PC-9 (cell line): ENCODE measurements at regions not wholly inside any gene's neighbourhood (a gene's known extent, or its start where the extent isn't known, plus 50 kb on each side); places are given as distances from the start of the nearest gene placed in this dataset.

Experiments
- BruUV-seq: library from RNA; stranded (reverse); fragments of 400-500 nt; replicated peaks from 2 replicates; lab custom pipeline; 2021; lab: Mats Ljungman, UMichigan
- CTCF ChIA-PET: fragments of 300-600 bp; sonication (Branson Sonifier 250); formaldehyde crosslinking; loops from one replicate; lab custom pipeline; 2022; ENCODE audit warnings: antibody characterized with exemption; lab: Charles Lee
- POLR2A ChIA-PET: fragments of 300-600 bp; sonication (Branson Sonifier 250); formaldehyde crosslinking; loops from one replicate; lab custom pipeline; 2022; ENCODE audit warnings: antibody characterized with exemption; ENCODE audit not compliant: unreplicated experiment; lab: Charles Lee
- DNase-seq, 2 experiments: peaks; one replicate each; pipeline versions ENCODE4 v3.0.0 to v3.0.0-alpha.2; 2015 to 2022; ENCODE audit warnings: mixed read lengths in 1 of 2
- H2AFZ ChIP-seq: fragments of 200-600 bp; sonication (generic); 2 replicates; pipeline ENCODE4 v1.8.1; 2017; ENCODE audit warnings: antibody characterized with exemption
- H3F3A ChIP-seq: fragments of 200-600 bp; sonication (generic); 2 replicates; pipeline ENCODE4 v1.8.1; 2017; ENCODE audit warnings: antibody characterized with exemption, mild to moderate bottlenecking, low read depth; ENCODE audit not compliant: insufficient read depth
- H3K27ac ChIP-seq: fragments of 200-600 bp; sonication (generic); 2 replicates; pipeline ENCODE4 v1.6.1; 2016; ENCODE audit warnings: mixed run types
- H3K27me3 ChIP-seq: fragments of 200-600 bp; sonication (generic); 2 replicates; pipeline ENCODE4 v1.6.1; 2016; ENCODE audit warnings: low read depth, mixed run types; ENCODE audit not compliant: insufficient read depth
- H3K36me3 ChIP-seq: fragments of 200-600 bp; sonication (generic); 2 replicates; pipeline ENCODE4 v1.6.1; 2016; ENCODE audit warnings: low read depth, mixed run types
- H3K4me1 ChIP-seq: fragments of 200-600 bp; sonication (generic); replicated peaks from 2 replicates; pipeline ENCODE4 v1.6.1; 2016; ENCODE audit warnings: mixed run types; ENCODE audit not compliant: insufficient read depth
- H3K4me2 ChIP-seq: fragments of 200-600 bp; sonication (generic); 2 replicates; pipeline ENCODE4 v1.6.1; 2017; ENCODE audit warnings: mixed run types
- H3K4me3 ChIP-seq: fragments of 200-600 bp; sonication (generic); 2 replicates; pipeline ENCODE4 v1.6.1; 2016; ENCODE audit warnings: mixed run types
- H3K79me2 ChIP-seq: fragments of 200-600 bp; sonication (generic); 2 replicates; pipeline ENCODE4 v1.6.1; 2017; ENCODE audit warnings: low read depth, mixed run types
- H3K9me2 ChIP-seq: fragments of 200-600 bp; sonication (generic); 2 replicates; pipeline ENCODE4 v1.8.1; 2017; ENCODE audit warnings: mild to moderate bottlenecking; ENCODE audit not compliant: insufficient read depth
- H3K9me3 ChIP-seq: fragments of 200-600 bp; sonication (generic); 2 replicates; pipeline ENCODE4 v1.8.1; 2016; ENCODE audit warnings: low read depth; ENCODE audit not compliant: insufficient read depth
- H4K20me1 ChIP-seq: fragments of 200-600 bp; sonication (generic); 2 replicates; pipeline ENCODE4 v1.8.1; 2017; ENCODE audit not compliant: insufficient read depth
- CTCF ChIP-seq: fragments of 200-600 bp; sonication (generic); conservative IDR thresholded peaks from 2 replicates; pipeline ENCODE4 v1.6.1; 2017; ENCODE audit warnings: mixed run types, antibody characterized with exemption, mild to moderate bottlenecking, moderate library complexity
- EZH2 ChIP-seq: fragments of 200-600 bp; sonication (generic); IDR thresholded peaks from 2 replicates; pipeline ENCODE4 v1.8.0; 2017; ENCODE audit warnings: antibody characterized with exemption, low read depth
- intact Hi-C: fragments of 100-400 bp; cut with micrococcal nuclease; formaldehyde crosslinking; loops from one replicate; pipeline ENCODE4 v1.10.0; 2022; ENCODE audit not compliant: unreplicated experiment

DNA sequence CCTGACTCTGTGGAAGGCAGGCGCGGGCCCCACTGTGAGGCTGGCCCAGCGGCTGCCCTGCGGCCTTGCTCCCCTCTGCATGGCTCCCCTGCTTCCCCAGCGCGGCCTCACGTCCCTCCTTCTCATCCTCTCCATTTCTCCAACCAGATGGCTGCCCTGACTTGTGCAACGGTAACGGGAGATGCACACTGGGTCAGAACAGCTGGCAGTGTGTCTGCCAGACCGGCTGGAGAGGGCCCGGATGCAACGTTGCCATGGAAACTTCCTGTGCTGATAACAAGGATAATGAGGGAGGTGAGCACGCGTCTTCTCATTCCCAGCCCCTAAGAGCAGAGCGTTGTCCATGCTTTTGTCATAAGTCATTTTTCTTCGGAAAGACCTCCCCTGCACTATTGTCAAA lies 129.0 kb upstream of the WWC1 start:
- Histone ChIP-seq H2AFZ (no peak overlapping the region), H3K4me1 (no peaks in the 10 kb centered on the region), H3F3A (no peaks in the 10 kb centered on the region), H4K20me1 (no peaks in the 10 kb centered on the region), H3K27me3 (peaks cover 91% of the 10 kb centered on the region), H3K9me2 (no peaks in the 10 kb centered on the region), H3K79me2 (no peaks in the 10 kb centered on the region), H3K36me3 (no peaks in the 10 kb centered on the region), H3K4me2 (no peak overlapping the region), H3K27ac (no peak overlapping the region), H3K9me3 (no peaks in the 10 kb centered on the region), H3K4me3 (no peak overlapping the region)
- CTCF ChIA-PET: no interaction called here
- intact Hi-C loops: no loop called here
- DNase-seq: no peak
- no TSS peak for BruUV-seq
- POLR2A ChIA-PET: no interaction called here
- TF ChIP-seq EZH2 (no peak), CTCF (no peak)

- Histone ChIP-seq H2AFZ (no peak overlapping the region), H3K4me1 (no peaks in the 10 kb centered on the region), H3K9me3 (no peaks in the 10 kb centered on the region), H3K79me2 (no peaks in the 10 kb centered on the region), H3K27ac (no peak overlapping the region), H4K20me1 (no peaks in the 10 kb centered on the region), H3F3A (no peaks in the 10 kb centered on the region), H3K36me3 (no peaks in the 10 kb centered on the region), H3K27me3 (peaks cover 95% of the 10 kb centered on the region), H3K4me2 (no peak overlapping the region), H3K4me3 (no peak overlapping the region), H3K9me2 (no peaks in the 10 kb centered on the region)
- no peak for TF ChIP-seq CTCF
- no peak for TF ChIP-seq EZH2
- no TSS peak for BruUV-seq
- ChIA-PET POLR2A (no interaction called here), CTCF (no interaction called here)
- intact Hi-C loops: no loop called here
- DNase-seq: no peak
Observed at GRCh38 chr5:168163966-168164365, 127.5 kb upstream of the WWC1 start.

- ChIA-PET POLR2A (no interaction called here), CTCF (no interaction called here)
- Histone ChIP-seq H3K4me2 (no peak overlapping the region), H3K4me1 (no peaks in the 10 kb centered on the region), H3K27ac (no peak overlapping the region), H4K20me1 (no peaks in the 10 kb centered on the region), H3K79me2 (no peaks in the 10 kb centered on the region), H3K36me3 (no peaks in the 10 kb centered on the region), H3K27me3 (peaks cover 95% of the 10 kb centered on the region), H2AFZ (no peak overlapping the region), H3K9me2 (no peaks in the 10 kb centered on the region), H3K4me3 (no peak overlapping the region), H3F3A (no peaks in the 10 kb centered on the region), H3K9me3 (no peaks in the 10 kb centered on the region)
- intact Hi-C loops: no loop called here
- no peak for TF ChIP-seq EZH2
- TF ChIP-seq CTCF: no peak
- DNase-seq: no peak
- BruUV-seq: no TSS peak
Observed at GRCh38 chr5:168165221-168165914, 126.1 kb upstream of the WWC1 start.
